HCT116 (cell line): ENCODE measurements at regions not wholly inside any gene's neighbourhood (a gene's known extent, or its start where the extent isn't known, plus 50 kb on each side); places are given as distances from the start of the nearest gene placed in this dataset.

ENCODE experiments used
- ATAC-seq: fragments of 200-7000 bp; cut with Tn5 transposase; 2 replicates; pipeline ENCODE4 v1.9.1; 2020; ENCODE audit warnings: mild to moderate bottlenecking, moderate library complexity
- BruUV-seq: library from RNA; stranded (reverse); fragments of 400-500 nt; replicated peaks from 2 replicates; lab custom pipeline; 2021; lab: Mats Ljungman, UMichigan
- CTCF ChIA-PET: fragments of 300-600 bp; sonication (Branson Sonifier 250); formaldehyde crosslinking; loops from one replicate; lab custom pipeline; 2021; ENCODE audit warnings: antibody characterized with exemption; lab: Charles Lee
- POLR2A ChIA-PET: fragments of 300-600, 350-600 bp; sonication (Branson Sonifier 250); formaldehyde crosslinking; loops from one replicate; lab custom pipeline; 2021; ENCODE audit warnings: antibody characterized with exemption; lab: Charles Lee
- RAD21 ChIA-PET, 2 experiments: fragments of 300-600 bp; sonication (Branson Sonifier 250); formaldehyde crosslinking; loops; one replicate each; lab custom pipeline; 2023; ENCODE audit warnings: low total read pairs in 2 of 2; ENCODE audit not compliant: uncharacterized antibody in 2 of 2, unreplicated experiment in 2 of 2, low non-redundant PET in 1 of 2; lab: Charles Lee
- DNase-seq: peaks from one replicate; pipeline ENCODE4 v3.0.0-alpha.2; 2010; ENCODE audit warnings: low read depth, low spot score
- H2AFZ ChIP-seq: fragments of 200-600 bp; shearing (Covaris generic), sonication (generic); 2 replicates; pipeline ENCODE4 v1.6.1; 2017; ENCODE audit warnings: low read depth, mixed run types, mixed read lengths, antibody characterized with exemption, low read length; ENCODE audit not compliant: poor library complexity, severe bottlenecking
- H3K27ac ChIP-seq: 2 replicates; pipeline ENCODE4 v1.5.1; 2012; ENCODE audit warnings: low read depth, low read length
- H3K27me3 ChIP-seq: fragments of 200-600 bp; sonication (generic); 2 replicates; pipeline ENCODE4 v1.6.1; 2016; ENCODE audit warnings: mixed run types, low read length, mixed read lengths; ENCODE audit not compliant: insufficient read depth
- H3K36me3 ChIP-seq, 2 experiments: fragments of 200-500 bp in 1 of 2; fragments of 200-600 bp in 1 of 2; sonication (Bioruptor generic) in 1 of 2; sonication (generic) in 1 of 2; 2 replicates each; pipeline versions ENCODE4 v1.5.1 to v1.6.1; 2014 to 2016; ENCODE audit warnings: low read length in 2 of 2, inconsistent platforms in 1 of 2, mixed read lengths in 1 of 2, mixed run types in 1 of 2; ENCODE audit not compliant: insufficient read depth in 2 of 2, control insufficient read depth in 1 of 2
- H3K4me1 ChIP-seq, 2 experiments: fragments of 200-600 bp in 1 of 2; sonication (generic) in 1 of 2; 2 replicates each; pipeline versions ENCODE4 v1.5.1 to v1.6.1; 2012 to 2017; ENCODE audit warnings: low read length in 2 of 2, inconsistent platforms in 1 of 2, mild to moderate bottlenecking in 1 of 2, mixed read lengths in 1 of 2, mixed run types in 1 of 2, moderate library complexity in 1 of 2; ENCODE audit not compliant: insufficient read depth in 2 of 2, control insufficient read depth in 1 of 2
- H3K4me2 ChIP-seq: fragments of 200-600 bp; sonication (generic); 2 replicates; pipeline ENCODE4 v1.6.1; 2017; ENCODE audit warnings: mixed run types, low read length, mixed read lengths
- H3K4me3 ChIP-seq, 2 experiments: fragments of 200-600 bp in 1 of 2; sonication (generic) in 1 of 2; replicated peaks in 1 of 2; 2 replicates each; pipeline ENCODE4 v1.5.1; 2011 to 2016; ENCODE audit warnings: low read length in 2 of 2, control low read depth in 1 of 2, low read depth in 1 of 2, mild to moderate bottlenecking in 1 of 2, mixed read lengths in 1 of 2, mixed run types in 1 of 2
- H3K79me2 ChIP-seq: fragments of 200-600 bp; sonication (generic); 2 replicates; pipeline ENCODE4 v1.6.1; 2017; ENCODE audit warnings: mild to moderate bottlenecking, mixed run types, low read length, moderate library complexity, mixed read lengths; ENCODE audit not compliant: insufficient read depth
- H3K9ac ChIP-seq: fragments of 200-600 bp; sonication (generic); 2 replicates; pipeline ENCODE4 v1.6.1; 2016; ENCODE audit warnings: low read length, mixed read lengths
- H3K9me2 ChIP-seq: fragments of 200-600 bp; sonication (generic), shearing (Covaris generic); 2 replicates; pipeline ENCODE4 v1.6.1; 2017; ENCODE audit warnings: mixed run types, mild to moderate bottlenecking, moderate library complexity; ENCODE audit not compliant: insufficient read depth
- H3K9me3 ChIP-seq, 2 experiments: fragments of 200-500 bp in 1 of 2; fragments of 200-600 bp in 1 of 2; sonication (Bioruptor generic) in 1 of 2; sonication (generic) in 1 of 2; 2 replicates each; pipeline ENCODE4 v1.6.1; 2014 to 2017; ENCODE audit warnings: low read length in 2 of 2, mixed read lengths in 2 of 2, inconsistent platforms in 1 of 2, low read depth in 1 of 2, mild to moderate bottlenecking in 1 of 2, mixed run types in 1 of 2, moderate library complexity in 1 of 2; ENCODE audit not compliant: control insufficient read depth in 1 of 2, insufficient read depth in 1 of 2
- H4K20me1 ChIP-seq: fragments of 200-600 bp; sonication (generic), shearing (Covaris generic); 2 replicates; pipeline ENCODE4 v1.6.1; 2017; ENCODE audit warnings: mixed run types, mild to moderate bottlenecking, moderate library complexity; ENCODE audit not compliant: insufficient read depth
- ATF3 ChIP-seq: IDR thresholded peaks from 2 replicates; pipeline ENCODE4 v1.6.1; 2012
- CEBPB ChIP-seq: IDR thresholded peaks from 2 replicates; pipeline ENCODE4 v1.6.1; 2012; ENCODE audit warnings: low read depth
- FOSL1 ChIP-seq: IDR thresholded peaks from 2 replicates; pipeline ENCODE4 v1.6.1; 2012; ENCODE audit warnings: low read depth
- JUND ChIP-seq: IDR thresholded peaks from 2 replicates; pipeline ENCODE4 v1.6.1; 2012
- POLR2AphosphoS5 ChIP-seq: IDR thresholded peaks from 2 replicates; pipeline ENCODE4 v1.6.1; 2011; ENCODE audit warnings: mild to moderate bottlenecking, low read depth, low read length, moderate library complexity
- SRF ChIP-seq: IDR thresholded peaks from 2 replicates; pipeline ENCODE4 v1.6.1; 2012; ENCODE audit warnings: low read depth
- intact Hi-C: fragments of 100-400 bp; cut with micrococcal nuclease; formaldehyde crosslinking; loops from 2 replicates; pipeline ENCODE4 v1.10.0; 2022

- no peak for TF ChIP-seq POLR2AphosphoS5
Measured at GRCh38 chr16:88325976-88326375, 56.8 kb upstream of the ZNF469 start (continued).

GRCh38 chr16:88326611-88327485 lies 55.9 kb upstream of the ZNF469 start:
- intact Hi-C loops = no loop called here
- Histone ChIP-seq H3K9me3 (peaks cover 0 to 9% of the 10 kb centered on the region in 2 experiments; a peak in 1 of 4 replicates), H4K20me1 (no peaks in the 10 kb centered on the region), H3K27ac (no peak overlapping the region), H3K4me2 (no peak overlapping the region), H3K9ac (no peak overlapping the region), H3K9me2 (no peaks in the 10 kb centered on the region), H3K36me3 (no peaks in the 10 kb centered on the region), H3K4me3 (no peak overlapping the region), H3K4me1 (peaks cover 3 to 17% of the 10 kb centered on the region in 2 experiments), H2AFZ (no peak overlapping the region), H3K27me3 (no peaks in the 10 kb centered on the region), H3K79me2 (no peaks in the 10 kb centered on the region)
- TF ChIP-seq CEBPB (no peak), FOSL1 (no peak), SRF (no peak), ATF3 (no peak), JUND (no peak)
- ATAC-seq = no peak
- CTCF ChIA-PET = no interaction called here
- RAD21 ChIA-PET = no interaction called here
- DNase-seq = no peak
- POLR2A ChIA-PET = no interaction called here
- no TSS peak for BruUV-seq
